SK-N-SH treated with all-trans-retinoic acid at 6 μM for 48 hours (cell line): ENCODE measurements at regions not wholly inside any gene's neighbourhood (a gene's known extent, or its start where the extent isn't known, plus 50 kb on each side); places are given as distances from the start of the nearest gene placed in this dataset.

Experiments
- ARNTL ChIP-seq: fragments of 450-650 bp; formaldehyde crosslinking; IDR thresholded peaks from 2 replicates; pipeline ENCODE4 v1.5.0; 2020; ENCODE audit warnings: low read depth, mild to moderate bottlenecking, moderate library complexity, borderline replicate concordance
- CREB5 ChIP-seq: fragments of 250-450 bp; sonication (Bioruptor Pico); IDR thresholded peaks from 2 replicates; pipeline ENCODE4 v1.5.1; 2020; ENCODE audit warnings: low read depth, mild to moderate bottlenecking, moderate library complexity
- CSDC2 ChIP-seq: fragments of 250-450 bp; sonication (Bioruptor Pico); IDR thresholded peaks from 2 replicates; pipeline ENCODE4 v1.5.0; 2020; ENCODE audit warnings: mild to moderate bottlenecking, moderate library complexity
- ESRRG ChIP-seq: fragments of 250-450 bp; sonication (Bioruptor Pico); IDR thresholded peaks from 2 replicates; pipeline ENCODE4 v1.6.1; 2021; ENCODE audit warnings: mild to moderate bottlenecking
- ISL1 ChIP-seq: fragments of 250-450 bp; sonication (Bioruptor Pico); IDR thresholded peaks from 2 replicates; pipeline ENCODE4 v2.1.2; 2022; ENCODE audit warnings: mild to moderate bottlenecking, moderate library complexity
- OSR1 ChIP-seq: fragments of 250-450 bp; sonication (Bioruptor Pico); IDR thresholded peaks from 2 replicates; pipeline ENCODE4 v1.8.0; 2022; ENCODE audit warnings: moderate library complexity, mild to moderate bottlenecking, inconsistent platforms
- PATZ1 ChIP-seq: fragments of 250-450 bp; sonication (Bioruptor Pico); IDR thresholded peaks from 2 replicates; pipeline ENCODE4 v1.8.0; 2020; ENCODE audit warnings: mild to moderate bottlenecking, moderate library complexity, borderline replicate concordance
- ZC3H10 ChIP-seq: fragments of 250-450 bp; sonication (Bioruptor Pico); IDR thresholded peaks from 2 replicates; pipeline ENCODE4 v1.5.1; 2021; ENCODE audit warnings: mild to moderate bottlenecking, moderate library complexity
- ZFP3 ChIP-seq: fragments of 250-450 bp; sonication (Bioruptor Pico); IDR thresholded peaks from 2 replicates; pipeline ENCODE4 v1.5.0; 2020; ENCODE audit warnings: mild to moderate bottlenecking, moderate library complexity
- ZFP30 ChIP-seq: fragments of 450-650 bp; formaldehyde crosslinking; IDR thresholded peaks from 2 replicates; pipeline ENCODE4 v1.5.0; 2022; ENCODE audit warnings: mild to moderate bottlenecking, moderate library complexity

DNA sequence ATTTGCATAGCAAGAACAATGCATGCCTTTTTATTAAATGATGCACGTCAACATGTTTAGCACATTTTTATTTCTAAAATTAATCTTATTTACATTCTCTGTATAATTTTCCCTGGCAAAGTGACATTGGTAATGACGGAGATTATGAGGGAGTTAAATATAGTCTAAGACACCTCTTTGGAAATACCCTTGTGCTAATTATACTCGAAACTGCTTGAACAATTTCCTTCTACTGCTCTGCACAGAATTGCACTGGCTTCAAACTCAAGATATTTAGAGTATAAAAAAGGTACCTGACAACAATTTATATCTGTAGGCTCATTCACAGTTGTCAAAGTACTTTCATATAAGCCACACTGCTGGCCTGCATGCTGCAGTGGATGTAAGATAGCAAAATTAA, 602.7 kb downstream of the NXPH1 start:
- TF ChIP-seq ARNTL (CRISPR knock-in tag) = no peak
- no peak for TF ChIP-seq ESRRG (CRISPR knock-in tag)
- no peak for TF ChIP-seq OSR1 (CRISPR knock-in tag)
- no peak for TF ChIP-seq CSDC2 (CRISPR knock-in tag)
- no peak for TF ChIP-seq ZC3H10 (CRISPR knock-in tag)
- TF ChIP-seq PATZ1 (CRISPR knock-in tag) = no peak
- no peak for TF ChIP-seq CREB5
- no peak for TF ChIP-seq ISL1 (CRISPR knock-in tag)
- no peak for TF ChIP-seq ZFP3
- TF ChIP-seq ZFP30 (CRISPR knock-in tag) = no peak
